ENCODE measurements at regions not wholly inside any gene's neighbourhood (a gene's known extent, or its start where the extent isn't known, plus 50 kb on each side); places are given as distances from the start of the nearest gene placed in this dataset.

GRCh38 chr2:125852364-125852763 lies 803.6 kb upstream of the GYPC start:
- Histone ChIP-seq H3K4me3 (no peak overlapping the region), H3K27me3 (no peaks in the 10 kb centered on the region), H3K9me3 (no peaks in the 10 kb centered on the region), H3K36me3 (no peaks in the 10 kb centered on the region)
- DNase-seq = no peak

GRCh38 chr2:125853626-125854025 lies 802.3 kb upstream of the GYPC start:
- Histone ChIP-seq H3K4me3 (no peak overlapping the region), H3K9me3 (no peaks in the 10 kb centered on the region), H3K36me3 (no peaks in the 10 kb centered on the region), H3K27me3 (no peaks in the 10 kb centered on the region)
- DNase-seq = no peak

- Histone ChIP-seq H3K4me3 (no peak overlapping the region), H3K27me3 (no peaks in the 10 kb centered on the region), H3K9me3 (no peaks in the 10 kb centered on the region), H3K36me3 (no peaks in the 10 kb centered on the region)
- no peak for DNase-seq
Measured at GRCh38 chr2:125855204-125855603, 800.8 kb upstream of the GYPC start.

- no peaks in the 10 kb centered on the region for H3K9me3 ChIP-seq
- H3K27me3 ChIP-seq = no peaks in the 10 kb centered on the region
- DNase-seq = peak; percentile 54
Measured at GRCh38 chr2:125857971-125858794, 797.8 kb upstream of the GYPC start.

GRCh38 chr2:125861461-125861860 lies 794.5 kb upstream of the GYPC start:
- no peak for DNase-seq
- H3K4me3 ChIP-seq = no peak overlapping the region
- no peaks in the 10 kb centered on the region for H3K9me3 ChIP-seq
- H3K36me3 ChIP-seq = no peaks in the 10 kb centered on the region
- H3K27me3 ChIP-seq = no peaks in the 10 kb centered on the region

More at GRCh38 chr2:125857971-125858794, 797.8 kb upstream of the GYPC start:
- no peaks in the 10 kb centered on the region for H3K36me3 ChIP-seq
- no peak overlapping the region for H3K4me3 ChIP-seq

- Histone ChIP-seq H3K9me3 (no peaks in the 10 kb centered on the region), H3K4me3 (no peak overlapping the region), H3K27me3 (no peaks in the 10 kb centered on the region), H3K36me3 (no peaks in the 10 kb centered on the region)
- no peak for DNase-seq
Measured at GRCh38 chr2:125867908-125868307, 788.0 kb upstream of the GYPC start.

GRCh38 chr2:125870264-125870663 lies 785.7 kb upstream of the GYPC start:
- no peaks in the 10 kb centered on the region for H3K9me3 ChIP-seq
- no peaks in the 10 kb centered on the region for H3K36me3 ChIP-seq
- H3K27me3 ChIP-seq = no peaks in the 10 kb centered on the region
- no peak overlapping the region for H3K4me3 ChIP-seq
- no peak for DNase-seq

GRCh38 chr2:125870746-125871145 lies 785.2 kb upstream of the GYPC start:
- H3K27me3 ChIP-seq = no peaks in the 10 kb centered on the region
- H3K4me3 ChIP-seq = no peak overlapping the region
- DNase-seq = no peak
- H3K9me3 ChIP-seq = no peaks in the 10 kb centered on the region
- H3K36me3 ChIP-seq = no peaks in the 10 kb centered on the region

- Histone ChIP-seq H3K36me3 (no peaks in the 10 kb centered on the region), H3K27me3 (no peaks in the 10 kb centered on the region), H3K9me3 (no peaks in the 10 kb centered on the region), H3K4me3 (no peak overlapping the region)
- DNase-seq = no peak
Measured at GRCh38 chr2:125874564-125874963, 781.4 kb upstream of the GYPC start.

GRCh38 chr2:125885340-125885739 lies 770.6 kb upstream of the GYPC start:
- Histone ChIP-seq H3K9me3 (no peaks in the 10 kb centered on the region), H3K4me3 (no peak overlapping the region), H3K27me3 (no peaks in the 10 kb centered on the region), H3K36me3 (no peaks in the 10 kb centered on the region)
- no peak for DNase-seq

- no peak overlapping the region for H3K4me3 ChIP-seq
Measured at GRCh38 chr2:125886153-125886552, 769.8 kb upstream of the GYPC start.

GRCh38 chr2:125901278-125901677 lies 754.7 kb upstream of the GYPC start:
- H3K4me3 ChIP-seq = no peak overlapping the region
- H3K9me3 ChIP-seq = peaks cover 14% of the 10 kb centered on the region
- H3K36me3 ChIP-seq = no peaks in the 10 kb centered on the region
- H3K27me3 ChIP-seq = no peaks in the 10 kb centered on the region
- DNase-seq = no peak

More at GRCh38 chr2:125886153-125886552, 769.8 kb upstream of the GYPC start:
- Histone ChIP-seq H3K36me3 (no peaks in the 10 kb centered on the region), H3K27me3 (no peaks in the 10 kb centered on the region), H3K9me3 (no peaks in the 10 kb centered on the region)
- DNase-seq = no peak

- no peak for DNase-seq
- no peak overlapping the region for H3K4me3 ChIP-seq
- no peaks in the 10 kb centered on the region; the same call in 1 of the 2 replicates for H3K27me3 ChIP-seq
- no peaks in the 10 kb centered on the region for H3K36me3 ChIP-seq
- no peaks in the 10 kb centered on the region; the same call in 1 of the 2 replicates for H3K9me3 ChIP-seq
Measured at GRCh38 chr2:125925891-125926546, 729.9 kb upstream of the GYPC start.

- no peaks in the 10 kb centered on the region for H3K36me3 ChIP-seq
- no peak for DNase-seq
- no peak overlapping the region for H3K4me3 ChIP-seq
- no peaks in the 10 kb centered on the region for H3K27me3 ChIP-seq
- H3K9me3 ChIP-seq = no peaks in the 10 kb centered on the region; the same call in 1 of the 2 replicates
Measured at GRCh38 chr2:125935559-125935958, 720.4 kb upstream of the GYPC start.

- no peak for DNase-seq
- no peak overlapping the region for H3K4me3 ChIP-seq
- H3K36me3 ChIP-seq = no peaks in the 10 kb centered on the region
- H3K27me3 ChIP-seq = no peaks in the 10 kb centered on the region
- no peaks in the 10 kb centered on the region for H3K9me3 ChIP-seq
Measured at GRCh38 chr2:125942585-125943424, 713.2 kb upstream of the GYPC start.

GRCh38 chr2:125959047-125959446 lies 696.9 kb upstream of the GYPC start:
- no peak overlapping the region for H3K4me3 ChIP-seq
- no peaks in the 10 kb centered on the region for H3K27me3 ChIP-seq
- no peak for DNase-seq
- no peaks in the 10 kb centered on the region for H3K9me3 ChIP-seq
- H3K36me3 ChIP-seq = no peaks in the 10 kb centered on the region

- no peak for DNase-seq
- no peaks in the 10 kb centered on the region for H3K9me3 ChIP-seq
- H3K36me3 ChIP-seq = no peaks in the 10 kb centered on the region
- no peak overlapping the region for H3K4me3 ChIP-seq
- H3K27me3 ChIP-seq = no peaks in the 10 kb centered on the region
Measured at GRCh38 chr2:125961739-125962138, 694.2 kb upstream of the GYPC start.

All from MG63 (cell line).